K562 (cell line): ENCODE measurements at regions not wholly inside any gene's neighbourhood (a gene's known extent, or its start where the extent isn't known, plus 50 kb on each side); places are given as distances from the start of the nearest gene placed in this dataset.
"Not testable (repeated sequence)": the region's sequence is repeated elsewhere in the genome, so short reads cannot be mapped to it uniquely, and the experiment has no call there.

Source experiments
- ATAC-seq: fragments of 200-7000 bp; cut with Tn5 transposase; 3 replicates; pipeline ENCODE4 v1.9.1; 2020; ENCODE audit warnings: moderate library complexity
- BruUV-seq: library from RNA; stranded (reverse); fragments of 400-500 nt; replicated peaks from 2 replicates; lab custom pipeline; 2021; lab: Mats Ljungman, UMichigan
- CTCF ChIA-PET: fragments of 300-600 bp; formaldehyde crosslinking; extraction: SDS; loops from one replicate; lab custom pipeline; 2021; ENCODE audit warnings: low intra/inter-chr PET ratio; lab: Yijun Ruan, JAX
- POLR2A ChIA-PET: fragments of 300-600, 350-650 bp; sonication (Branson Sonifier 250); formaldehyde crosslinking; extraction: SDS; loops from one replicate; lab custom pipeline; 2021; ENCODE audit warnings: antibody characterized with exemption, inconsistent platforms; lab: Yijun Ruan, JAX
- DNase-seq, 4 experiments: peaks; one replicate each; pipeline versions ENCODE4 v3.0.0 to v3.0.0-alpha.2; 2011 to 2018; ENCODE audit warnings: low spot score in 3 of 4, mixed read lengths in 3 of 4; ENCODE audit errors: extremely low read depth in 1 of 4
- FAIRE-seq: peaks from 2 replicates; lab custom pipeline; 2011; peaks lifted over from hg19 to GRCh38; lab: Jason Lieb, UNC
- H2AFZ ChIP-seq: 2 replicates; pipeline ENCODE4 v1.6.0; 2011; ENCODE audit warnings: low read depth, low read length, control low read depth, inconsistent platforms
- H3K27ac ChIP-seq: fragments of 200-600 bp; 3 replicates; pipeline ENCODE4 v1.8.0; 2011; ENCODE audit warnings: low read depth, mild to moderate bottlenecking, control low read depth, inconsistent platforms, low read length, moderate library complexity, mixed read lengths; ENCODE audit errors: extremely low read depth
- H3K27me3 ChIP-seq, 2 experiments: fragments of 300-600 bp in 1 of 2; 2 replicates in 1 of 2; 3 replicates in 1 of 2; pipeline versions ENCODE4 v1.6.0 to v1.8.0; 2011; ENCODE audit warnings: inconsistent platforms in 2 of 2, low read length in 2 of 2, mild to moderate bottlenecking in 1 of 2, mixed read lengths in 1 of 2, moderate library complexity in 1 of 2; ENCODE audit not compliant: control insufficient read depth in 2 of 2, insufficient read depth in 2 of 2
- H3K36me3 ChIP-seq: fragments of 300-600 bp; 3 replicates; pipeline ENCODE4 v1.8.0; 2011; ENCODE audit warnings: mild to moderate bottlenecking, low read length, inconsistent platforms; ENCODE audit not compliant: control insufficient read depth, insufficient read depth
- H3K4me1 ChIP-seq, 2 experiments: fragments of 200-600 bp in 1 of 2; replicated peaks in 1 of 2; 2 replicates in 1 of 2; 3 replicates in 1 of 2; pipeline versions ENCODE4 v1.5.1 to v1.8.0; 2011; ENCODE audit warnings: inconsistent platforms in 2 of 2, low read length in 2 of 2, mild to moderate bottlenecking in 1 of 2, mixed read lengths in 1 of 2, moderate library complexity in 1 of 2; ENCODE audit not compliant: control insufficient read depth in 2 of 2, insufficient read depth in 2 of 2
- H3K4me2 ChIP-seq: 2 replicates; pipeline ENCODE4 v1.6.1; 2011; ENCODE audit warnings: low read length, control low read depth, inconsistent platforms, mixed read lengths; ENCODE audit not compliant: insufficient read depth
- H3K4me3 ChIP-seq: fragments of 200-600 bp; sonication (generic), shearing (Covaris generic); 2 replicates; pipeline ENCODE4 v1.5.1; 2016; ENCODE audit warnings: control low read depth, inconsistent platforms
- H3K79me2 ChIP-seq: fragments of 200-600 bp; 3 replicates; pipeline ENCODE4 v1.8.0; 2011; ENCODE audit warnings: low read length, inconsistent platforms; ENCODE audit not compliant: control insufficient read depth, insufficient read depth
- H3K9ac ChIP-seq, 2 experiments: 2 replicates each; pipeline versions ENCODE4 v1.6.0 to v1.6.1; 2011; ENCODE audit warnings: low read depth in 2 of 2, low read length in 2 of 2, control low read depth in 1 of 2, inconsistent platforms in 1 of 2, mild to moderate bottlenecking in 1 of 2, mixed read lengths in 1 of 2; ENCODE audit not compliant: insufficient read depth in 1 of 2
- H3K9me1 ChIP-seq: one replicate; pipeline ENCODE4 v1.6.0; 2011; ENCODE audit warnings: inconsistent platforms, mild to moderate bottlenecking, low read length, moderate library complexity; ENCODE audit not compliant: control insufficient read depth, insufficient read depth
- H3K9me3 ChIP-seq: replicated peaks from 2 replicates; pipeline ENCODE4 v1.5.1; 2011; ENCODE audit warnings: low read depth, low read length, inconsistent platforms; ENCODE audit not compliant: control insufficient read depth, insufficient read depth
- H4K20me1 ChIP-seq: replicated peaks from 2 replicates; pipeline ENCODE4 v1.6.1; 2011; ENCODE audit warnings: low read length, inconsistent platforms, mixed read lengths; ENCODE audit not compliant: control insufficient read depth, insufficient read depth
- ATF3 ChIP-seq, 2 experiments: fragments of 450-650 bp in 1 of 2; sonication (generic) in 1 of 2; formaldehyde crosslinking in 1 of 2; IDR thresholded peaks in 1 of 2; conservative IDR thresholded peaks in 1 of 2; 2 replicates each; pipeline versions ENCODE4 v1.6.1 to v1.8.1; 2016 to 2023; ENCODE audit warnings: mild to moderate bottlenecking in 2 of 2, moderate library complexity in 2 of 2, inconsistent platforms in 1 of 2, missing genetic modification reagents in 1 of 2
- FOXA3 ChIP-seq, 2 experiments: fragments of 450-650 bp in 1 of 2; sonication (generic) in 1 of 2; formaldehyde crosslinking; IDR thresholded peaks in 1 of 2; conservative IDR thresholded peaks in 1 of 2; 2 replicates each; pipeline versions ENCODE4 v1.4.0 to v1.8.0; 2020 to 2022; ENCODE audit warnings: mild to moderate bottlenecking in 2 of 2, missing genetic modification reagents in 1 of 2
- HNRNPUL1 ChIP-seq: fragments of 200-400 bp; formaldehyde crosslinking; IDR thresholded peaks from 2 replicates; pipeline ENCODE4 v1.6.1; 2017; ENCODE audit warnings: low read length
- NEUROD1 ChIP-seq: fragments of 150-350 bp; IDR thresholded peaks from 2 replicates; pipeline ENCODE4 v1.6.1; 2014; ENCODE audit warnings: borderline replicate concordance, low read length, low read depth; ENCODE audit not compliant: partially characterized antibody
- RREB1 ChIP-seq: fragments of 250-450 bp; sonication (Bioruptor Pico); IDR thresholded peaks from 2 replicates; pipeline ENCODE4 v1.4.0; 2020
- TCFL5 ChIP-seq: fragments of 250-450 bp; sonication (Bioruptor Pico); conservative IDR thresholded peaks from 2 replicates; pipeline ENCODE4 v1.6.1; 2021; ENCODE audit warnings: mild to moderate bottlenecking, moderate library complexity, matching md5 sums
- ZNF347 ChIP-seq: fragments of 450-650 bp; formaldehyde crosslinking; IDR thresholded peaks from 2 replicates; pipeline ENCODE4 v1.4.0; 2020; ENCODE audit warnings: low read depth, mild to moderate bottlenecking, moderate library complexity
- WGBS: fragments of 100-300 bp; shearing (Covaris generic); methylation state at CpG from one replicate; pipeline ENCODE4 v1.1.6; 2016; ENCODE audit warnings: low coverage, mixed read lengths; ENCODE audit not compliant: insufficient coverage; ENCODE audit errors: missing lambda C conversion rate; 5-methylcytosine and 5-hydroxymethylcytosine counted together
- in situ Hi-C: fragments of 300-500 bp; cut with MboI; formaldehyde crosslinking; loops from 4 replicates; pipeline ENCODE4 v1.15.0; 2018; ENCODE audit warnings: inconsistent platforms, mixed read lengths
- intact Hi-C: fragments of 100-400 bp; cut with micrococcal nuclease; formaldehyde crosslinking; loops from 2 replicates; pipeline ENCODE4 v1.14.2; 2022

GRCh38 chr18:40283560-40283959, 1671.5 kb upstream of the PIK3C3 start (continued):
- no peak for TF ChIP-seq RREB1 (CRISPR knock-in tag)
- no peak for TF ChIP-seq FOXA3 (CRISPR knock-in tag; conservative IDR thresholded peaks at IDR 0.05 in 1 of 2, IDR thresholded peaks at IDR 0.05 in 1 of 2)
- no peak for TF ChIP-seq ZNF347 (CRISPR knock-in tag)
- no peak for TF ChIP-seq TCFL5 (CRISPR knock-in tag)
- no peak for TF ChIP-seq NEUROD1
- no peak for TF ChIP-seq ATF3 (IDR thresholded peaks at IDR 0.05)
- TF ChIP-seq ATF3 (CRISPR knock-in tag; conservative IDR thresholded peaks at IDR 0.05) = no peak
- TF ChIP-seq HNRNPUL1 = no peak
- TF ChIP-seq, all 486 proteins: peak for 0

- CTCF ChIA-PET, BruUV-seq, H3K9ac ChIP-seq, H3K27me3 ChIP-seq, H3K4me3 ChIP-seq, H3K36me3 ChIP-seq, FAIRE-seq, ATAC-seq, DNase-seq, intact Hi-C loops, H3K79me2 ChIP-seq, H2AFZ ChIP-seq, H3K4me1 ChIP-seq, H3K4me2 ChIP-seq, POLR2A ChIA-PET, in situ Hi-C loops, H3K9me3 ChIP-seq, H4K20me1 ChIP-seq, H3K27ac ChIP-seq, H3K9me1 ChIP-seq: not testable (repeated sequence)
- 2% methylated on average over 17 of the region's 17 CpGs for WGBS
Measured at GRCh38 chr18:40281356-40281755, 1673.7 kb upstream of the PIK3C3 start.
